Head of caudate nucleus (tissue), 42 donors: ENCODE measurements at regions not wholly inside any gene's neighbourhood (a gene's known extent, or its start where the extent isn't known, plus 50 kb on each side); places are given as distances from the start of the nearest gene placed in this dataset.
"Not testable (repeated sequence)": the region's sequence is repeated elsewhere in the genome, so short reads cannot be mapped to it uniquely, and the experiment has no call there.

Experiments
- DNase-seq, 42 donors: peaks; one replicate each; pipeline versions ENCODE4 v3.0.0 to v3.0.0-alpha.2; 2020 to 2021; ENCODE audit warnings: mixed read lengths in 7 of 42
- intact Hi-C: fragments of 100-400 bp; cut with DNase I; formaldehyde crosslinking; loops from one replicate; pipeline ENCODE4 v1.15.0; 2022

DNA sequence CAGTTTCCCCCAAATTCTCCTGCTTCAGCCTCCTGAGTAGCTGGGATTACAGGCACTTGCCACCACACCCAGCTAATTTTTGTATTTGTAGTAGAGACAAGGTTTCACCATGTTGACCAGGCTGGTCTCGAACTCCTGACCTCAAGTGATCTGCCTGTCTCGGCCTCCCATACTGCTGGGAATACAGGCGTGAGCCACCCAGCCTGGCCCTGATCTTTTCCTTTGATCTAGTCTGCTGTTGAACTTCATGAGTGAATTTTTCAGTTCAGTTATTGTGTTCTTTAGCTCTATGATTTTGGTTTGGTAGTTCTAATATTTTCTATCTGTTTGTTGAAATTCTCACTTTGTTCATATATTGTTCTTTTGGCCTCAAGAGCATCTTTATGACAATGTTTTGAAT is 83.4 kb upstream of the RAP2C start:
- DNase-seq, intact Hi-C loops: not testable (repeated sequence)

DNA sequence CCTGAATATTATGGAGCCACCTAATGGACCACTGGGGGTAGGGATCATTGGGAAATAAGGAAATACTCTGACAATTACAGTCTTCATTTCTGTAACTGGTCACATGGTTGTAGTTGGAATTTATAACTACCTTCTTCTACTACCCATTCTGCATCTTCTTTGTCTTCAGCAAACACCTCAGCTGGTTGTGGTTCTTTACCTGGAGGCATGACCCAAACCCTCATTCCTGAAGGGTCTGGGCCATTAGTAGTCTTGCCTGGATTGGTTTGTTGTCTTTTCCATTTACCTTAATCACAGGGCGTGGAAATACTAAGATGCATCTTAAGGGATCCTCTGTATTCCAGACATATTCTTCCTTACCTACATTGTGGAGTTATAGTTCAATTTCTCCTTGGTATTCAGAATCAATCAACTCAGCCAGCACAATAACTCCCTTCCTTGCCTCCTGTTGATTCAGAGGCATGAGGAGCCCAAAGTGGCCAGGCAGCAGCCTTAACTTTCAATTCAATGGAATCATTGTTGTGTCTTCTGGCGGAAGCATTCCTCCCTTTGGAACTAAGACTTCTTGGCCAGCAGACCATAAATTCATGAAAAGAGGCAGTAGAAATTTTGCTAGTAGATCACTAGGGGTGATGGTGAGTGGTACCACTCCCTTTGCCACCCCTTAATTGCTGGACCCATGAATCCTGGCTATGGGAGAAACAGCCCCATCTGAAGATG is 75.7 kb upstream of the RAP2C start:
- peak in 1 of 42 donors; percentile 7 for DNase-seq
- intact Hi-C loops, result loop anchor here (10.0 kb wide), 1 partner anchor 320 kb away; no protein-coding TSS in a partner anchor

DNA sequence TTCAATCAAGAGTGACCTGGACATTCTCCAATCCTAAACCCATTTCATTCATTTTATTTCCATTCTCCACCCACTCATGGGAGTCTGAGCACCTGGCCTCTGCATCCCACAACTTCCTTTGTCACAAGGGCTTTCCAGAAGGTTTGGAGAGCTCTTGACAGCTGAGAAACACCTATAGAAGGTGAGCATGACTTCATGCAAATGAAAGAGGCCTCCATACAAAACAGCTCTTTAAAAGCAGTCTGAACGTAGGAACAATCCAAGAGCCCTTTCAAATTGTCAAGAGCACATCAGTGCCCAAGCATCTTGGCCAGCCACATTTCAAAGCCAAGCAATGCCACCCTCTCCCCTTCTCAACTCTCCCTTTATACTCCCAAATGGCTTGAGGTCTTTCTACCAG is 74.9 kb upstream of the RAP2C start:
- DNase-seq, result no peak
- intact Hi-C loops, result loop anchor here (10.0 kb wide), 1 partner anchor 321 kb away; no protein-coding TSS in a partner anchor

DNA sequence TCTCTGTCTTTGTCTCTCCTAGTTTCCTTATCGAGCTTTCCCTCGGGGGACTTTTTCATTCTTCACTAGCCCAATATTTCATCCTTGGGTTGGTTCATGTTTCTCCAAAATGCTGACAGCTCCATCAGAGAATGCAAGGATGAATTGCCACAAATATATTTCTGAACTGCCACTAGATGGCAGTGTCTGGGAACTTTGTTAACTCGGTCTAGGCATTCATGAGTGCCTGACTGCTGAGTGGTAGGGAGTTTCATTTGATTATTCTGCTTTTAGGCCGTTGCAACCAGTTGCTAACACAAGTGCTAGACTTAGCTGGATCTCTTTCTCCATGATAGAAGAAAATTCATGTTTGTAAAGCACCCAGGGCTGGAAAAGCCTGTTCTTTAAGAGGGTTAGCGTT is 73.5 kb upstream of the RAP2C start:
- DNase-seq, result peak in 24 of 42 donors; percentile 12 to 69 (median 38)
- intact Hi-C loops, result loop anchor here (10.0 kb wide), 1 partner anchor 322 kb away; no protein-coding TSS in a partner anchor

DNA sequence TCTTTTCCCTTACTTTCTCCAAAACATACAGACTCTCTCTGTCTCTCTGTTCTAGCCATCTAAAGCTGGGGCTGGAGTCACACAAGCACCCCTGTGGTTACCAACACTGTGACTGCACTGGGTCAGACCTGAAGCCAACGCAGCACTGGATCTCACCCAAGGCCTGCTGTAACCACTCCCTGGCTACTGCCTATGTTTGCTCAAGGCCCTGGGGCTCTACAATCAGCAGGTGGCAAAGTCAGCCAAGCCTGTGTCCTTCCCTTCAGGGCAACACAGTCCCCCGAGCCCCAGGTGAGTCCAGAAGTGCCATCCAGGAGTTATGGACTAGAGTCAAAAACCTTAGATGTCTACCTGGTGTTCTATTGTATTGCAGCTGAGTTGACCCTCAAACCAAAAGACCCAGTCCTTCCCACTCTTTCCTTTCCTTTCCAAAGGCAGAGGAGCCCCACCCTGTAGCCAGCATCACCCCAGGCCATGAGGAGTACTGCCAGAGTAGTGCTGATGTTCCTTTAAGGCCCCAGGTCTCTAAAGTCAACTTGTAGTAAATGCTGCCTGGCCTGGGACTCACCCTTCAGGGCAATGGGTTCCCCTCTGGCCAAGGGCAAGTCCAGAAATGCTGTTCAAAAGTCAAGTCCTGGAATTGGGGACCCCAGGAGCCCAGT is 58.8 kb upstream of the RAP2C start:
- DNase-seq, result no peak
- intact Hi-C loops, result no loop called here

DNA sequence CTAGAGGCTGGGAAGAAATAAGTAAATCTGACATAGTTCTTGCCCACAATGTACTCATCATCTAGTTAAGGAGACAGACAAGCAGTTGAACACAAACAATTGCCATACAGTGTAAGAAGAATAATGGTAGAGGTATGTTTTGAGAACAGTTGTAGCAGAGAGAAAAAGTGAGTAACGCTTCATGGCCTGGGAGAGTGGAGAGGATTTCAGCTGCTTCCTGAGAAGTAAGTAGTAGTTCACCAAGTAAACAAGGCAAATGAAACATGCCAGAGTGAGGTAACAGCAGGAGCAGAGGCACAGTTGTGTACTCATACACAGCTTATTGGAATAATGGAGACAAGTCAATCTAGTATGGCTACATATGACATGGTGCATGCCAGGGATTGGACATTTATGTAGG is 53.6 kb upstream of the RAP2C start:
- intact Hi-C loops, result no loop called here

DNA sequence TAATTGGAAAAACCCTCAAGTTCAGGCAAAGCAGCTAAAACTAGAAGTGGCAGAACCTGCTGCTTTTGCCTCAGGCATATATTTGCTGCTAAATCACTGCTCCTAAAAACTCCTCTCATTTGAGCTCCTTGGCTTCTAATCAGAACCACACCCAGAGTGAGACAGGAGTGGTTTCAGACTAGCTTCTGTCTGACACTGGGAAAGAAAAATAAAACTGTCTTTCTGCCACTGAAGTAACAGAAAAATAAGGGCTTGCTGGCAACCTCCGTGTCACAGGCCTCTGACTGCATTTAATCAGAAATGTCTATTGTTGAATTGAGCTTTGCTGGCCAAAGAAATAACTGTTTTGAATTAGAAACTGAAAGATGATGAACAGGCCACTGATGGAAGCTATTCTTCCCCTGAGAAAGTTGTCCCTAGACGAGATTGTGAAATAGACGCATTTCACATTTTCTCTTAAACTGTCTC is 52.1 kb upstream of the RAP2C start:
- intact Hi-C loops, result no loop called here
- no peak for DNase-seq

More for the DNA sequence above, 53.6 kb upstream of the RAP2C start:
- no peak for DNase-seq

DNA sequence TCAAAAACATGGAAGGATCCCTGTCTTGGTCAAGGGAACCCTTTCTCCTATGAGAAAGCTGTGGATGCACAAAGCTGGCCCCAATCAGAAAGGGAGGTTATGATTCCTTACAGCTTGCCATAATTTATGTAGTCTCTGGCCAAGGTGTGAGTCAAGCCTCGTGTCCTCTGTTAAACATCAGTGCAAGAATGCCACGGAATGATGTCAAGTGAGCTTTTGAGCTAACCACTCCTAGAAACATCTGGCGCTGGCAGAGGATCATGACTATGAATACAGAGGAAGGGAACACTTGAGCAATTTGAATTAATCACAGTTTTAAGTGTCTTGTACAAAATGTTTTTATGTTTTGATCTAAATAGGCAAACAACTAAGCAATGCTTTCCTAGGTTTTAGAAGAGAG is 51.5 kb upstream of the RAP2C start:
- DNase-seq, result no peak
- intact Hi-C loops, result no loop called here

DNA sequence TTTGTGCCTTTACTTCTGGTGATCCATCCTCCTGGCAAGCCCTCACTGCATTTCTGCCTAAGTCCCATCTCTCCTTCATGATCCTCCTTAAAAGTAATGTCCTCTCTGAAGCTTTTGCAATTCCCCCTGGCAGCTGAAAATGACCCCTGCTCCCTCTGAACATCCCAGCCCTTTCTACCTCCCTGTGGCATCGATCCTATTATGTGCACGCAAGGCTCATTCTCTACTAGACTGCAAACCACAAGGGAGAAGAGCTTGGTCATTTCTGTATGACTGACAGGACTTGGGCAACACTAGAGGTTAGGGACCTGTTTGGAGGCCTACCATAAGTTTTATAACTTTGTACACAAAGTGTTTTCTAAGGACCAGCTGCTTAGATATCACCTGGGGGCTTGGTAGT is 50.8 kb upstream of the RAP2C start:
- intact Hi-C loops, result no loop called here
- DNase-seq, result no peak
